PFSK-1 (cell line): ENCODE measurements at regions not wholly inside any gene's neighbourhood (a gene's known extent, or its start where the extent isn't known, plus 50 kb on each side); places are given as distances from the start of the nearest gene placed in this dataset.

Experiments
- POLR2AphosphoS5 ChIP-seq: IDR thresholded peaks from 2 replicates; pipeline ENCODE4 v1.6.1; 2012; ENCODE audit warnings: low read depth, mild to moderate bottlenecking, control low read depth, low read length, moderate library complexity
- REST ChIP-seq, 2 experiments: IDR thresholded peaks; 2 replicates each; pipeline versions ENCODE4 v1.6.1 to v1.8.0; 2011 to 2012; ENCODE audit warnings: low read depth in 2 of 2, low read length in 2 of 2, control low read depth in 1 of 2, inconsistent platforms in 1 of 2, mild to moderate bottlenecking in 1 of 2, moderate library complexity in 1 of 2; ENCODE audit not compliant: insufficient read depth in 1 of 2
- TAF1 ChIP-seq: IDR thresholded peaks from 2 replicates; pipeline ENCODE4 v1.6.1; 2012; ENCODE audit warnings: low read length, control low read depth, borderline replicate concordance; ENCODE audit not compliant: insufficient read depth

DNA sequence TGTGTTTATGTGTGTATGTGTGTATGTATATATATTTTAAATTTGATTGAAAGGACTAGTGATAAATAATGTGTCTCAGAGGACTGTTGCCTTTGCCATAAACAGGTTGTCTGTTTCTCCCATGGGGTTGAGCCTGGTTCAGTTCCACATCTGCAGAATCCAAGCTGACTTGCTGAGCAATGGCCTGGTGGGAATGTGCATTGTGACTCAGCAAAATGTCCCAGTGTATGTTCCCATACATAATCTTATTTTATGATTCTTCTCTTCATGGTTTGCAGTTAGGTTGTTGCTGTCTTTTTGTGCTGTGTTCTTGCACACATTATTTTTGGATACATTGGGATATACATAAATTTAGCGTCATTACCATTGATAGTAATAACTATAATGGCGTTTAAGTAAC lies 115.6 kb upstream of the SLC24A3 start:
- TF ChIP-seq POLR2AphosphoS5 (no peak), REST (IDR thresholded peaks at IDR 0.05; ENCODE audit: insufficient read depth in 1 of 2, low read depth in 2 of 2, low read length in 2 of 2) (no peak), TAF1 (no peak)
